ENCODE measurements at regions not wholly inside any gene's neighbourhood (a gene's known extent, or its start where the extent isn't known, plus 50 kb on each side); places are given as distances from the start of the nearest gene placed in this dataset.

DNA sequence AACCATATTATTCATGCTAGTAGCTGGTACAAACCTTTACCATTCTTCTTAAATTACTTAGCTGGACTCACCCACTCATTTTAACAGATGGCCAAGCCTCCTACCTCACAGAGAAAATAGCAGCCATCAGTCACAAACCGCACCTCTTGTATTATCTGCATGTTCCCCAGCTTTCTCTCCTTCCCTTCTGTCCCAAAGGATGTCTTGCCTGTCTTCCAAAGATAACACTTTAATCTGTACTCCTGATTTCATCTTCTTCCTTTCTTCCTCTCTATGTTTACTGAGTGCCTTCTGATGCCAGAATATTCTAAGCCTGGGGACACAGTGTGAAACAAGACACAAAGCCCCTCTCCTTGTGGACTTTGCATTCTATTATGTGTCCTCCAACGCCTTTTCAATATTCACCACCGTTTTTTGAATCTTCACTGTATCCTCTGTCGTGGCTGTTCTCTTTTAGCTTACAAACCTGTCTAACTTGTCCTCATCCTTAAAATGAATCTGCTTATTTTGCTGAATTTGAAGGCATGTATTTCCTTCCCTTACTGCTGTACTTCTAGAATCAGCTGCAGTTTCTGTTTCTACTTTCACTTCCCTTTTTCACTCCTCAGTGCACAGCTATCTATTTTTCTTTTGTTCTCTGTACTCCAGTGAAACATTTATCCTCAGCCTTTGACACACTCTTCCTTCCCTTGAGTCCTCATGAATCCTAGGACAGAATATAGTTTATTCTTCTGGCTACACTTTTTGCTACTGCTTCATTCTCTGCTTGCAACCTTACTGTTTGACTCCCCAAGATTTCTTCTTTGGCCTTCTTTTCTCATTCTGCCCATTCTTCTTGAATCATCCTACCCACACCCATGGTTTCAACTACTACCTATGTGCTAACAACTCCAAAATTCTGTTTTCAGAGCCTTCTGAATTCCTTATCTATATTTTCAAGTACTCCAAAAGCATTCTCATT is 216.9 kb upstream of the SAMSN1 start:
- Histone ChIP-seq H3K27ac (ENCODE audit: low read depth, low read length) (peak overlapping the region; percentile 16), H3K27me3 (ENCODE audit: control insufficient read depth, insufficient read depth, low read length) (no peaks in the 10 kb centered on the region), H3K36me3 (ENCODE audit: control insufficient read depth, insufficient read depth, low read length) (no peaks in the 10 kb centered on the region), H3K9me3 (ENCODE audit: control insufficient read depth, insufficient read depth, low read length) (peaks cover 2% of the 10 kb centered on the region), H3K4me3 (ENCODE audit: low read depth, low read length) (no peak overlapping the region), H3K4me1 (ENCODE audit: control insufficient read depth, insufficient read depth, low read length) (no peaks in the 10 kb centered on the region)
- 60% methylated on average over 4 of the region's 4 CpGs for WGBS (ENCODE audit: insufficient coverage)
- DNase-seq (ENCODE audit: low read depth in 4 of 6, low spot score in 6 of 6) = peak in 2 of 6 donors; percentile 13 to 17

DNA sequence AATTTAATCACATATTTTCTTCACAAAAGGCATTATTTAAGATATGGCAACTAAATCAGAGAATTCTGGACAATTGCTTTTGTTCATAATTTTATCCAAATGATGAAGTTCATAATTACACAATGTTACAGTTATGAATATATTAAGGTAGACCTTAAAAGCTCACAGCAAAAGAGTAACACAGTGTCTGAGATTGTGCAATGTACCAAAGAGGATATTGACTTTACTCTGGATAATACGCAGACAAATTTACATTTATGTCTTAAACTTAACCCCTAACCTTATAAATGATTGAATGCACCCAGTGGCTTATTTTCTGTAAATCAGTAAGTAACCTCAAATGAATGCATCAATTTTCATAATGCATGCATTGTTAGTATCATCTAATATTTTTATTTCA is 216.2 kb upstream of the SAMSN1 start:
- Histone ChIP-seq H3K36me3 (ENCODE audit: control insufficient read depth, insufficient read depth, low read length) (no peaks in the 10 kb centered on the region), H3K27ac (ENCODE audit: low read depth, low read length) (no peak overlapping the region), H3K4me3 (ENCODE audit: low read depth, low read length) (no peak overlapping the region), H3K27me3 (ENCODE audit: control insufficient read depth, insufficient read depth, low read length) (no peaks in the 10 kb centered on the region), H3K9me3 (ENCODE audit: control insufficient read depth, insufficient read depth, low read length) (peaks cover 2% of the 10 kb centered on the region), H3K4me1 (ENCODE audit: control insufficient read depth, insufficient read depth, low read length) (no peaks in the 10 kb centered on the region)
- no peak for DNase-seq (ENCODE audit: low read depth in 4 of 6, low spot score in 6 of 6)
- WGBS (ENCODE audit: insufficient coverage) = no CpG with 5 or more reads among the region's 1 CpG

DNA sequence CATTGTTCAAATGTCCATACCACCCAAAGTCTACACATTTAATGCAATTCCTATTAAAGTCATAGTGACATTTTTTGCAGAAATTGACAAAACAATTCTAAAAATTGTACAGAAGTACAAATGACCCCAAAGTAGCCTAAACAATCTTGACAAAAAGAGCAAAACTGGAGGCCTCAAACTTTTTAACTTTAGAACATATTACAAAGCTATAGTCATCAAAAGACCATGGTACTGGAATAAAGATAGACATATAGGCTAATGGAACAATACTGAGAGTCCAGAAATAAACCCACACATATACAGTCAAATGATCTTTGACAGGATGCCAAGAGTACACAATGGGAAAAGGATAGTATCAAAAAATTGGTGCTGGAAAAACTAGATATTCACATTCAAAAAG is 213.2 kb upstream of the SAMSN1 start:
- no peaks in the 10 kb centered on the region for H3K27me3 ChIP-seq (ENCODE audit: control insufficient read depth, insufficient read depth, low read length)
- no peak overlapping the region for H3K4me3 ChIP-seq (ENCODE audit: low read depth, low read length)
- H3K27ac ChIP-seq (ENCODE audit: low read depth, low read length) = no peak overlapping the region
- no peaks in the 10 kb centered on the region for H3K4me1 ChIP-seq (ENCODE audit: control insufficient read depth, insufficient read depth, low read length)
- no peaks in the 10 kb centered on the region for H3K36me3 ChIP-seq (ENCODE audit: control insufficient read depth, insufficient read depth, low read length)
- peaks cover 2% of the 10 kb centered on the region for H3K9me3 ChIP-seq (ENCODE audit: control insufficient read depth, insufficient read depth, low read length)
- no peak for DNase-seq (ENCODE audit: low read depth in 4 of 6, low spot score in 6 of 6)

- no peak overlapping the region for H3K4me3 ChIP-seq (ENCODE audit: low read depth, low read length)
- H3K27ac ChIP-seq (ENCODE audit: low read depth, low read length) = no peak overlapping the region
- H3K27me3 ChIP-seq (ENCODE audit: control insufficient read depth, insufficient read depth, low read length) = no peaks in the 10 kb centered on the region
- no peaks in the 10 kb centered on the region for H3K4me1 ChIP-seq (ENCODE audit: control insufficient read depth, insufficient read depth, low read length)
- no peaks in the 10 kb centered on the region for H3K36me3 ChIP-seq (ENCODE audit: control insufficient read depth, insufficient read depth, low read length)
- peaks cover 2% of the 10 kb centered on the region for H3K9me3 ChIP-seq (ENCODE audit: control insufficient read depth, insufficient read depth, low read length)
- no peak for DNase-seq (ENCODE audit: low read depth in 4 of 6, low spot score in 6 of 6)
Observed at GRCh38 chr21:14758849-14759248, 212.7 kb upstream of the SAMSN1 start.

DNA sequence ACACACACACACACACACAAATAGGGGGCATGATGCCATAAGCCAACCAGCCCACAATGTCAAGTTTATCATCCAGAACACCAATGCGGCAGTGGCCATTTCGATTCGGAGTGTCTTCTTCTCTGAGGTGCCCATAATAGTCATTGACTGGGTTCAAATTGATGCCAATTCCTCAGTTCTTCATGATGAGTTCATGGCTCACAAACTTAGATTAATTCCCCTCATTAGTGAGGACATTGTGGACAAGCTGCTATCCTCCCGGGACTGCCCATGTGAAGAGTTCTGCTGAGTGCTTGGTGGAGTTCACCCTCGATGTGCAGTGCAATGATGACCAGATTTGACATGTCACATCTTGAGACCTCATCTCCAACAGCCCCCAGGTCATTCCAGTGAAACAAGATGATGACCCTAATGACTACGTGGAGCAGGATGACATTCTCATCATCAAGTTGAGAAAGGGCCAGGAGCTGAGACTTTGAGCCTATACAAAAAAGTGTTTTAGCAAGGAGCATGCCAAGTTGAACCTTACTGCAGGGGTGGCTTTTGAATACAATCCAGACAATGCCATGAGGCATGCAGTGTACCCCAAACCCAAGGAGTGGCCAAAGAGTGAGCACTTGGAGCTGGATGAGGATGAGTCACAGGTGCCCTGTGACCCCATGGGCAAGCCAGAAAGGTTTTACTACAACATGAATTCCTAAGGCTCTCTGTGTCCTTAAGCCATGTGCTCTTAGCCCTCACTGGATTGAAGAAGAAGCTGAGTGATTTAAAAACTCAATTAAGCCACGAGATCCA is 211.6 kb upstream of the SAMSN1 start:
- no peaks in the 10 kb centered on the region for H3K4me1 ChIP-seq (ENCODE audit: control insufficient read depth, insufficient read depth, low read length)
- H3K36me3 ChIP-seq (ENCODE audit: control insufficient read depth, insufficient read depth, low read length) = no peaks in the 10 kb centered on the region
- no peaks in the 10 kb centered on the region for H3K27me3 ChIP-seq (ENCODE audit: control insufficient read depth, insufficient read depth, low read length)
- 94% methylated on average over 6 of the region's 7 CpGs for WGBS (ENCODE audit: insufficient coverage)
- no peak for DNase-seq (ENCODE audit: low read depth in 4 of 6, low spot score in 6 of 6)
- H3K9me3 ChIP-seq (ENCODE audit: control insufficient read depth, insufficient read depth, low read length) = peaks cover 2% of the 10 kb centered on the region
- H3K27ac ChIP-seq (ENCODE audit: low read depth, low read length) = no peak overlapping the region
- H3K4me3 ChIP-seq (ENCODE audit: low read depth, low read length) = no peak overlapping the region

GRCh38 chr21:14755086-14755485 is 209.0 kb upstream of the SAMSN1 start:
- H3K9me3 ChIP-seq (ENCODE audit: control insufficient read depth, insufficient read depth, low read length) = peaks cover 2% of the 10 kb centered on the region
- no peak overlapping the region for H3K4me3 ChIP-seq (ENCODE audit: low read depth, low read length)
- no peaks in the 10 kb centered on the region for H3K27me3 ChIP-seq (ENCODE audit: control insufficient read depth, insufficient read depth, low read length)
- no peaks in the 10 kb centered on the region for H3K4me1 ChIP-seq (ENCODE audit: control insufficient read depth, insufficient read depth, low read length)
- H3K36me3 ChIP-seq (ENCODE audit: control insufficient read depth, insufficient read depth, low read length) = no peaks in the 10 kb centered on the region
- WGBS (ENCODE audit: insufficient coverage) = no CpG with 5 or more reads among the region's 1 CpG
- no peak overlapping the region for H3K27ac ChIP-seq (ENCODE audit: low read depth, low read length)
- DNase-seq (ENCODE audit: low read depth in 4 of 6, low spot score in 6 of 6) = no peak

DNA sequence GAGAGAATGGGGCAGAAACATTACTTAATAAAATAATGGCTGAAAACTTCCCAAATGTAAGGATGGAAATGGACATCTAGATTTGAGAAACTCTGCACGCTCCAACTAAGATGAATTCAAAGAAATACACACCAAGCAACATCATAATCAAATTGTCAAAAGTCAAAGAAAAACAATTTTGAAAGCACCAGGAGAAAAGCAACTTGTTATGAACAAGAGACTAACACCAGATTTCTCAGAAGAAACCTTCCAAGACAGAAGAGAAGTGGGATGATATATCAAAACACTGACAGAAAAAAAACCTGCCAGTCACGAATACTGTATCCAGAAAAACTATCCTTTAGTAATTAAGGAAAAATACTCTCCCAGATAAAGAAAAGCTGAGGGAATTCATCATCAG is 208.6 kb upstream of the SAMSN1 start:
- H3K27ac ChIP-seq (ENCODE audit: low read depth, low read length) = no peak overlapping the region
- no peaks in the 10 kb centered on the region for H3K36me3 ChIP-seq (ENCODE audit: control insufficient read depth, insufficient read depth, low read length)
- no peak for DNase-seq (ENCODE audit: low read depth in 4 of 6, low spot score in 6 of 6)
- H3K4me3 ChIP-seq (ENCODE audit: low read depth, low read length) = no peak overlapping the region
- WGBS (ENCODE audit: insufficient coverage) = no CpG with 5 or more reads among the region's 2 CpGs
- no peaks in the 10 kb centered on the region for H3K4me1 ChIP-seq (ENCODE audit: control insufficient read depth, insufficient read depth, low read length)
- no peaks in the 10 kb centered on the region for H3K27me3 ChIP-seq (ENCODE audit: control insufficient read depth, insufficient read depth, low read length)
- H3K9me3 ChIP-seq (ENCODE audit: control insufficient read depth, insufficient read depth, low read length) = peaks cover 2% of the 10 kb centered on the region

GRCh38 chr21:14754259-14754604 is 208.1 kb upstream of the SAMSN1 start:
- no peak for DNase-seq (ENCODE audit: low read depth in 4 of 6, low spot score in 6 of 6)
- WGBS (ENCODE audit: insufficient coverage) = no CpG with 5 or more reads among the region's 1 CpG
- H3K27ac ChIP-seq (ENCODE audit: low read depth, low read length) = no peak overlapping the region

DNA sequence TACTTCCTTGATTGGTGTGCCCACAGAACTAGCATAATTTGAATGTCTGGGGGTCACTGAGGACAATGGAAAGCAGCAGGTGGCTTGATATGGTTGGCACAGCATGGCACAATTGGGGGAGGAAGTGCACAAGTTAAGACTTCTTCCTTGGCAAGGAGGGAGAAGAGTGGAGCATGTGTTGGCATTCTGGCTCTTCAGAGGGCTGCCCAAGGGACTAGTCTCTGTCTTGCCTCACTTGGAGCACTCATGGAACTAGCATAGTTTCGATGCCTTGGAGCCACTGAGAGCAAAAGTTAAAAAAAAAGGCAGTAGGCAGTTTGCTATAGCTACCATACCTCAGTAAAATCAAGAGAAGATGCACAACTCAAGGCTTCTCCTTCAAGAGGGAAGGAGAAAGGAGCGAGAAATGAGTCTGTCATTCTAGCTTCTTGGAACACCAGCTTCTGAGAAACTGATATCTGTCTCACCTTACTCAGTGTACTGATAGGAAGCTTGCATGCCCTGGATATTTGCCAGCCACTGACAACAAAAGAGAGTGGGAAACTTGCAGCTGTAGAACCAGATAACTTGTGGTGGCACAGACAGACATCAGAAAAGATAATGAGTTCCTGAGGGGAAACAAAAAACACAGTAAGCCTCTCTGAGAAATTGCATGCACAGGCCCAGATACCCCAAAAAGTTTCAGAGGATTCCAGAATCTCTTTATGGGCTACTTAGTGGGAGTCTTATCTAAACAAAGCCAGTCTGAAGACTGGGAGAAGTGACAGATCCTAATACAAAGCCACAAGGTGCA is 207.5 kb upstream of the SAMSN1 start:
- Histone ChIP-seq H3K27me3 (ENCODE audit: control insufficient read depth, insufficient read depth, low read length) (no peaks in the 10 kb centered on the region), H3K4me1 (ENCODE audit: control insufficient read depth, insufficient read depth, low read length) (no peaks in the 10 kb centered on the region), H3K36me3 (ENCODE audit: control insufficient read depth, insufficient read depth, low read length) (no peaks in the 10 kb centered on the region), H3K4me3 (ENCODE audit: low read depth, low read length) (no peak overlapping the region), H3K27ac (ENCODE audit: low read depth, low read length) (no peak overlapping the region), H3K9me3 (ENCODE audit: control insufficient read depth, insufficient read depth, low read length) (no peaks in the 10 kb centered on the region)
- WGBS (ENCODE audit: insufficient coverage) = 92% methylated on average over 2 of the region's 2 CpGs
- DNase-seq (ENCODE audit: low read depth in 4 of 6, low spot score in 6 of 6) = no peak

More at GRCh38 chr21:14754259-14754604, 208.1 kb upstream of the SAMSN1 start:
- Histone ChIP-seq H3K36me3 (ENCODE audit: control insufficient read depth, insufficient read depth, low read length) (no peaks in the 10 kb centered on the region), H3K4me3 (ENCODE audit: low read depth, low read length) (no peak overlapping the region), H3K27me3 (ENCODE audit: control insufficient read depth, insufficient read depth, low read length) (no peaks in the 10 kb centered on the region), H3K4me1 (ENCODE audit: control insufficient read depth, insufficient read depth, low read length) (no peaks in the 10 kb centered on the region), H3K9me3 (ENCODE audit: control insufficient read depth, insufficient read depth, low read length) (peaks cover 1% of the 10 kb centered on the region)

Measured in spinal cord (tissue), 9 donors.